HG03196 (cell line): ENCODE measurements at regions not wholly inside any gene's neighbourhood (a gene's known extent, or its start where the extent isn't known, plus 50 kb on each side); places are given as distances from the start of the nearest gene placed in this dataset.

Experiments used
- ATAC-seq: cut with Tn5 transposase; IDR thresholded peaks from one replicate; pipeline ENCODE4 v1.9.1; 2021; ENCODE audit not compliant: unreplicated experiment

- ATAC-seq, result no peak
These were observed 122.9 kb upstream of the CTNNB1 start for GRCh38 chr3:41076399-41076798.

- ATAC-seq, result no peak
These were observed 119.2 kb upstream of the CTNNB1 start for GRCh38 chr3:41080141-41080540.

- ATAC-seq, result no peak
These were observed 110.4 kb upstream of the CTNNB1 start for GRCh38 chr3:41088882-41089281.

- no peak for ATAC-seq
These were observed 109.7 kb upstream of the CTNNB1 start for GRCh38 chr3:41089566-41089965.

- ATAC-seq, result no peak
These were observed 106.5 kb upstream of the CTNNB1 start for GRCh38 chr3:41092844-41093243.

- no peak for ATAC-seq
These were observed 105.8 kb upstream of the CTNNB1 start for GRCh38 chr3:41093476-41093875.

- no peak for ATAC-seq
These were observed 105.0 kb upstream of the CTNNB1 start for GRCh38 chr3:41094351-41094750.

- ATAC-seq, result no peak
These were observed 103.6 kb upstream of the CTNNB1 start for GRCh38 chr3:41095702-41096101.

- ATAC-seq, result no peak
These were observed 101.3 kb upstream of the CTNNB1 start for GRCh38 chr3:41097896-41098496.

- no peak for ATAC-seq
These were observed 98.1 kb upstream of the CTNNB1 start for GRCh38 chr3:41101231-41101630.

GRCh38 chr3:41102053-41102556, 97.2 kb upstream of the CTNNB1 start:
- ATAC-seq, result no peak

GRCh38 chr3:41102750-41103149, 96.6 kb upstream of the CTNNB1 start:
- ATAC-seq, result no peak

- ATAC-seq, result no peak
These were observed 96.1 kb upstream of the CTNNB1 start for GRCh38 chr3:41103200-41103599.

GRCh38 chr3:41104147-41104546, 95.2 kb upstream of the CTNNB1 start:
- ATAC-seq, result no peak

GRCh38 chr3:41106691-41107090, 92.6 kb upstream of the CTNNB1 start:
- ATAC-seq, result no peak

- ATAC-seq, result no peak
These were observed 88.3 kb upstream of the CTNNB1 start for GRCh38 chr3:41111011-41111410.

GRCh38 chr3:41112466-41112865, 86.8 kb upstream of the CTNNB1 start:
- no peak for ATAC-seq

GRCh38 chr3:41115069-41115468, 84.2 kb upstream of the CTNNB1 start:
- no peak for ATAC-seq

- ATAC-seq, result no peak
These were observed 82.5 kb upstream of the CTNNB1 start for GRCh38 chr3:41116851-41117250.

- ATAC-seq, result peak; percentile 83
These were observed 81.9 kb upstream of the CTNNB1 start for GRCh38 chr3:41117398-41117870.

- no peak for ATAC-seq
These were observed 80.6 kb upstream of the CTNNB1 start for GRCh38 chr3:41118461-41119390.

- ATAC-seq, result no peak
These were observed 78.8 kb upstream of the CTNNB1 start for GRCh38 chr3:41120460-41120859.
